22Rv1 (cell line): ENCODE measurements at regions not wholly inside any gene's neighbourhood (a gene's known extent, or its start where the extent isn't known, plus 50 kb on each side); places are given as distances from the start of the nearest gene placed in this dataset.

Experiments used
- CTCF ChIP-seq: fragments of 450-650 bp; IDR thresholded peaks from 2 replicates; pipeline ENCODE4 v1.5.1; 2017; ENCODE audit warnings: mild to moderate bottlenecking
- ZFX ChIP-seq: fragments of 450-650 bp; IDR thresholded peaks from 2 replicates; pipeline ENCODE4 v1.6.1; 2017; ENCODE audit warnings: antibody characterized with exemption, borderline replicate concordance

- no peak for TF ChIP-seq CTCF
- TF ChIP-seq ZFX: no peak
These were observed 793.0 kb upstream of the ACVR2A start for GRCh38 chr2:147051814-147052213.
